MM.1S (cell line): ENCODE measurements at regions not wholly inside any gene's neighbourhood (a gene's known extent, or its start where the extent isn't known, plus 50 kb on each side); places are given as distances from the start of the nearest gene placed in this dataset.

Source experiments
- EZH2 ChIP-seq: fragments of 300-600 bp; sonication (generic); optimal IDR thresholded peaks from 2 replicates; pipeline ENCODE3; 2017; ENCODE audit warnings: low read depth, mild to moderate bottlenecking, antibody characterized with exemption, low read length, mixed read lengths
- TF ChIP-seq, protein P1 (sequence below): fragments of 300-600 bp; sonication (generic); IDR thresholded peaks from 2 replicates; pipeline ENCODE4 v1.5.1; 2016; ENCODE audit warnings: antibody characterized with exemption, low read length, mixed read lengths

GRCh38 chrX:46144566-46144965 lies 400.7 kb downstream of the ZNF674 start:
- TF ChIP-seq, protein P1, sequence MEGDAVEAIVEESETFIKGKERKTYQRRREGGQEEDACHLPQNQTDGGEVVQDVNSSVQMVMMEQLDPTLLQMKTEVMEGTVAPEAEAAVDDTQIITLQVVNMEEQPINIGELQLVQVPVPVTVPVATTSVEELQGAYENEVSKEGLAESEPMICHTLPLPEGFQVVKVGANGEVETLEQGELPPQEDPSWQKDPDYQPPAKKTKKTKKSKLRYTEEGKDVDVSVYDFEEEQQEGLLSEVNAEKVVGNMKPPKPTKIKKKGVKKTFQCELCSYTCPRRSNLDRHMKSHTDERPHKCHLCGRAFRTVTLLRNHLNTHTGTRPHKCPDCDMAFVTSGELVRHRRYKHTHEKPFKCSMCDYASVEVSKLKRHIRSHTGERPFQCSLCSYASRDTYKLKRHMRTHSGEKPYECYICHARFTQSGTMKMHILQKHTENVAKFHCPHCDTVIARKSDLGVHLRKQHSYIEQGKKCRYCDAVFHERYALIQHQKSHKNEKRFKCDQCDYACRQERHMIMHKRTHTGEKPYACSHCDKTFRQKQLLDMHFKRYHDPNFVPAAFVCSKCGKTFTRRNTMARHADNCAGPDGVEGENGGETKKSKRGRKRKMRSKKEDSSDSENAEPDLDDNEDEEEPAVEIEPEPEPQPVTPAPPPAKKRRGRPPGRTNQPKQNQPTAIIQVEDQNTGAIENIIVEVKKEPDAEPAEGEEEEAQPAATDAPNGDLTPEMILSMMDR, result no peak
- TF ChIP-seq EZH2, result no peak
